ENCODE measurements at regions not wholly inside any gene's neighbourhood (a gene's known extent, or its start where the extent isn't known, plus 50 kb on each side); places are given as distances from the start of the nearest gene placed in this dataset.

- TF ChIP-seq POLR2AphosphoS5 (IDR thresholded peaks at IDR 0.05; ENCODE audit: borderline replicate concordance, low read depth, low read length) (no peak), EZH2 (IDR thresholded peaks at IDR 0.05) (no peak)
Measured at GRCh38 chr5:136856648-136857047, 491.3 kb upstream of the TRPC7 start.

Data from SK-N-MC (cell line).